D721Med (cell line): ENCODE measurements at regions not wholly inside any gene's neighbourhood (a gene's known extent, or its start where the extent isn't known, plus 50 kb on each side); places are given as distances from the start of the nearest gene placed in this dataset.

ENCODE experiments used
- DNase-seq: peaks from one replicate; pipeline ENCODE4 v3.0.0; 2011; ENCODE audit warnings: low spot score; ENCODE audit not compliant: insufficient read length
- FAIRE-seq: peaks from 2 replicates; lab custom pipeline; 2011; peaks lifted over from hg19 to GRCh38; lab: Jason Lieb, UNC
- TF ChIP-seq, protein P1 (sequence below): IDR thresholded peaks from 2 replicates; pipeline ENCODE4 v1.5.1; 2012; ENCODE audit warnings: mild to moderate bottlenecking, control low read depth; ENCODE audit not compliant: insufficient read depth; ENCODE audit errors: missing control alignments

DNA sequence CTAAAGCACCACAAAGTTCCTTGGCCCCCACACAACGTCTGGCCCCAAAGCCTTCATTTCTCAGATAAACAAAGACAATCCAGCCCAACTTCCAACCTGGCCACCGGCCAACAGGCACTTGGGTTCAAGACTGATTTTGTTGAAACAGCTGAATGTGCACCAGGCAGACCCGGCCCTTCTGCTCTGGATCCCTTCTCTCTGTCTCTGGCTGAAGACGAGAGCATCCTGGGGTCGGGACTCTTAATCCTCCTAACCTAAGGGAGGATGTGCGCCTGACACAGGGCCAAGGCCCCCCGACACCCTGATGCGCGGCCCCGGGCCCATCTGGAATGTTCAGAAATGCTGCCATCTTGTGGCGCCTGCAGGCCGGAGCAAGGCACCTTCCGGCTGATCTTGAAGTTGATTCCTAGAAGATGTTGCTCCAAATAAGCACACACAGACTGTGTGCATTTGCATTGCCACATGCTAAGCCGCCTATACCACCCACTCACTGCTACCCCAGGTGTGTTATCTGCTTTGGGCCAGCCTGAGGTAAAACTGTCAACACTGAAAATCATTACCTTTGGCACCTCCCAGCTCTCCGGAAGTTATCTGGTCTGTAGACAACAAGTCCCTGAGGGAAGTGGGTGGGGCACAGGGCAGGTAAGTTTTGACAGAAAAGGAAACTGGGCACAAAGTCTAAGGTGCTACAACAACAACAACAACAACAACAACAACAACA lies 98.4 kb upstream of the HABP2 start:
- TF ChIP-seq, protein P1, sequence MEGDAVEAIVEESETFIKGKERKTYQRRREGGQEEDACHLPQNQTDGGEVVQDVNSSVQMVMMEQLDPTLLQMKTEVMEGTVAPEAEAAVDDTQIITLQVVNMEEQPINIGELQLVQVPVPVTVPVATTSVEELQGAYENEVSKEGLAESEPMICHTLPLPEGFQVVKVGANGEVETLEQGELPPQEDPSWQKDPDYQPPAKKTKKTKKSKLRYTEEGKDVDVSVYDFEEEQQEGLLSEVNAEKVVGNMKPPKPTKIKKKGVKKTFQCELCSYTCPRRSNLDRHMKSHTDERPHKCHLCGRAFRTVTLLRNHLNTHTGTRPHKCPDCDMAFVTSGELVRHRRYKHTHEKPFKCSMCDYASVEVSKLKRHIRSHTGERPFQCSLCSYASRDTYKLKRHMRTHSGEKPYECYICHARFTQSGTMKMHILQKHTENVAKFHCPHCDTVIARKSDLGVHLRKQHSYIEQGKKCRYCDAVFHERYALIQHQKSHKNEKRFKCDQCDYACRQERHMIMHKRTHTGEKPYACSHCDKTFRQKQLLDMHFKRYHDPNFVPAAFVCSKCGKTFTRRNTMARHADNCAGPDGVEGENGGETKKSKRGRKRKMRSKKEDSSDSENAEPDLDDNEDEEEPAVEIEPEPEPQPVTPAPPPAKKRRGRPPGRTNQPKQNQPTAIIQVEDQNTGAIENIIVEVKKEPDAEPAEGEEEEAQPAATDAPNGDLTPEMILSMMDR = peak; percentile 64
- DNase-seq = peak; percentile 18
- no peak for FAIRE-seq

DNA sequence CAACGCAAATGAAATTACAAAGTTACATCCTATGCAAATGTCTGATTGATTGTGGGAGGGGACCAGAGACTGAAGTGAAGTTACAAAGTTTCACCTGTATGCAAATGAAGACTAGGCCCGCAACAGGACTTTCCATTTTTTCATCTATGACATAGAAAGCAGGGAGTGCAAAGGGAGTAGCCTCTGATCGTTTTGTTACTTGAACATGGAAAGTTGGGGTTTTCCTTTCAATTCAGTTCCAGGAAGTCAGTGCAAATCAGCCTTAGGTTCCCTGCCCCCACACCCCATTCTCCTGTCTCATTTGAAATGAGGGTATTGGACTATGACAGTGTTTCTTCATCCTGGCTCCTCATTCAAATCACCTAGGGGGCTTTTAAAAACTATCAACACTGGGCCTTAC lies 96.9 kb upstream of the HABP2 start:
- TF ChIP-seq, protein P1 = no peak
- FAIRE-seq = no peak
- DNase-seq = no peak

DNA sequence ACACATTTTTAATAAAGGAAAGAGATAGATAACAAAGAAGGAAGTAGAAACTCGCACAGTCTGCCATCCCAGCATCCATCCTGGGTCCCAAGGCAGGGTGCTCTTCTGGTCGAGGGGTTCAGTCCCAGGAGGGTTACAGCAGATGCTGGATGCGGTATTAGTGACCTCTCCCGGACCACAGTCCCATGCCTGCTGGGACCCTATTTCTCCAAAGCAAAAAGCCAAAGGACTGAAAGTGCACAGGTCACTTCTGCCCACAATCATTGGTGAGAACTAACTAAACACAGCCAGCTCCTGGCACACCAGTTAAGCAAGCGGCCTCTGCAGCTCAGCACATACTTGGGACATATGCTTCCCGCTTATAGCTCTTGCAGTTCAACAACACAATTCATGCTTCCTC lies 96.1 kb upstream of the HABP2 start:
- FAIRE-seq (no peak), DNase-seq (no peak)
- TF ChIP-seq, protein P1 = no peak

DNA sequence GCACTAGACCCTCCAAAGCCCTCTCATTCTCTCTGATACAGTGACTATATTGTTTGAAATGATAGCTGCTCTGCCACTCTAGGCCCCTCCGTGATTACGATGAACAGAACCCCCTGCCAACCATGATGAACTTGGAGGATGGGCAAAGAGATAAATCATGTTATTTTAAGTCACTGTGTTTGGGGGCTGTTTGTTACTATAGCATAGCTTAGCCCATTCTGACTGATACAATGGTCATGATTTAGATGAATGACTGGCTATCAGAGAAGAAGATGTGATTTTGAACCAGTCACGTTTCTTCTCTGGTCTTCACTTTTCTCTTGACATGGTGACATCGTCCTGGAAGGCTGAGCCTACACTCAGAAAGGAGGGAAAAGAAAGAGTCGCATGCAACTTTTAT lies 95.4 kb upstream of the HABP2 start:
- TF ChIP-seq, protein P1 = no peak
- FAIRE-seq = no peak
- DNase-seq = no peak

DNA sequence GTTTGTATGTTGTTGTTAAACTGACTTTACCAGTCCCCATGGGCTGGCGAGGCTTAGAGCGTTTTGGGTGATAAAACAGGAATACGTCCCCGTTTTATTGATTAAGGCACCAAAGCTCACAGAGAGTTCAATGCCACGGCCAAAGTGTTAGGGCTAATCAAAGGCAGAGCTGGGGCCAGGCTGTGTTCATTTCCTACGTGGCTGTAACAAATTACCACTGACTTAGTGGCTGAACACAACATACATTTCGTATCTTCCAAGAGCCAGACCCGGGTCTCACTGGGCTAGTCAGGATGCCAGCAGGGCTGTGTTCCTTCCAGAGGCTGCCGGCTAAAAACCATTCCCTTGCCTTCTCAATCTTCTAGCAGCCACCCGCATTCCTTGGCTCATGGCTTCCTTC lies 94.4 kb upstream of the HABP2 start:
- TF ChIP-seq, protein P1 = no peak
- FAIRE-seq (no peak), DNase-seq (no peak)

DNA sequence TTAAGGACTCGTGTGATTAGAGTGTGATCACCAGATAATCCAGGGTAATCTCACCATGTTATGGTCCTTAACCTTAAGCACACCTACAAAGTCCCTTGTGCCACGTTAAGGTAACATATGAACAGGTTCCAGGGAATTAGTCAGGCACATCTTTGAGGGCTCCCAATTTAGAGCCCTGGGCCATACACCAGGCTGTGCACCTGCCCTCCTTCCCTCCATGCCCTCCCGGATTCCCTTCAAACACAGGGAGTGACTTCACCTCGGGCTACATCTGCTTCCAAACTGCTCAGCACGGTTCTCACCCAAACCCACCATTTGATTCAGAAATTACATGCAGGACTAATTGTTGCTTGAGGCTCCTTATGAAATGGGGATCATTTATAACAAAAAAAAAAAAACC lies 93.9 kb upstream of the HABP2 start:
- no peak for DNase-seq
- no peak for FAIRE-seq
- TF ChIP-seq, protein P1 = no peak

DNA sequence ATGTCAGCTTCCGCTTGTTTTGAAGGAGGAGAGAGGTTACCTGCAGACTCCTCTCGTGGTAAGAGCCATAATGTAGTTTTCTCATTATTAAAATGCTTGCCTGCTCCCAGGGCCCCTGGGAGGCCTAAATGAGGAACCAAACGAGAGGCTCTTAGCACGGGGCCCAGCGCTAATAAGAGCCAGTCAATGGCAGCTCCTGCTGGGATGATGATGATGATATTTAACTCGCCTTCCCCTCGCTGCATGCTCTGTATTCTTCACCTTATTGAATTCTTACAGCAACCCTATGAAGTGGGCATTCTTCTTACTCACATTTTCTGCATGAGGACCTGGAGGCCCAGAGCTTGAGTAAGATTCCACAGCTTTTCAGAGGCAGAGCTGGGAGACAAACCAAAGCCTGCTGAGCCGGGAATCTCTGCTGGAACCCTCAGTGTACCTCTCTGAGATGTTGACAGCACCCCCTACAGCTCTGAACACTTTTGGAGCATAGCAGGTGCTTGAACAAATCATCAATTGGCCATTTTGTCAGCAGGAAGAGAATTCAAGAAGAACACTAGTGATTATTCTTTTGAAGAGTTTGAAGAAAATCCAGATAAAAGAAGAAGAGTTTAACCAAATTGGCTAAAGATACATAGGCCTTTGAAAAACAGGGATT lies 93.1 kb upstream of the HABP2 start:
- TF ChIP-seq, protein P1 = no peak

More for the DNA sequence above, 93.1 kb upstream of the HABP2 start:
- DNase-seq = no peak
- no peak for FAIRE-seq
